GM21526 (cell line): ENCODE measurements at regions not wholly inside any gene's neighbourhood (a gene's known extent, or its start where the extent isn't known, plus 50 kb on each side); places are given as distances from the start of the nearest gene placed in this dataset.
"Not testable (repeated sequence)": the region's sequence is repeated elsewhere in the genome, so short reads cannot be mapped to it uniquely, and the experiment has no call there.

Source experiments
- ATAC-seq: cut with Tn5 transposase; IDR thresholded peaks from one replicate; pipeline ENCODE4 v1.9.1; 2021; ENCODE audit warnings: moderate library complexity; ENCODE audit not compliant: unreplicated experiment, low FRiP score

GRCh38 chr15:30830961-30831360 lies 72.8 kb upstream of the FAN1 start:
- no peak for ATAC-seq

DNA sequence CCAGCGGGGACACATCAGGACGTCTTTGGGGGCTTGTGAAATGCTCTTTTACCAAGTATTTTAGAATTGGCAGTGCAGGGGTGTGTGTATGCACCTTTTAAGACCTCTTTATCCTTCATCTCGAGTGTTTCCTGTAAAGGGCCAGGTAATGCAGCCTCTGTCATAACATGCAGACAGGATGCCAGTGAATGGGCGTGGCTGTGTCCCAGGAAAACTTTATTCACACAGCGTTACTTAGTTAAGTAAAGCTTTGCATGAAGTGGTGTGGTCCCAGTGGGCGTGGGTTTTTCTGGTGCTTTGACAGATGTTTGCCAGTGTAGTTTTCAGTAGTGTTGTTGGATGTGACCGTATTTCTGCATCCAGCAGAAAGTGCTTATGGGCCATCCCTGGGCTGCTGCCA lies 70.3 kb upstream of the FAN1 start:
- not testable (repeated sequence) for ATAC-seq

- not testable (repeated sequence) for ATAC-seq
These were observed 62.1 kb upstream of the FAN1 start for GRCh38 chr15:30841639-30842038.

- not testable (repeated sequence) for ATAC-seq
These were observed 60.8 kb upstream of the FAN1 start for GRCh38 chr15:30842798-30843472.

GRCh38 chr15:30845536-30845935 lies 58.2 kb upstream of the FAN1 start:
- not testable (repeated sequence) for ATAC-seq
